ENCODE measurements at regions not wholly inside any gene's neighbourhood (a gene's known extent, or its start where the extent isn't known, plus 50 kb on each side); places are given as distances from the start of the nearest gene placed in this dataset.

- Histone ChIP-seq H3K4me1 (peaks cover 3% of the 10 kb centered on the region), H3K27me3 (peaks cover 12% of the 10 kb centered on the region), H3K9ac (ENCODE audit: low read depth in 2 of 2, low read length in 2 of 2) (no peak overlapping the region), H3K27ac (no peak overlapping the region), H3K4me3 (no peak overlapping the region), H3K36me3 (no peaks in the 10 kb centered on the region), H3K9me3 (no peaks in the 10 kb centered on the region)
- DNase-seq = peak; percentile 32
- no peak for TF ChIP-seq CTCF (IDR thresholded peaks at IDR 0.05)
- intact Hi-C loops (cut with DNase I) = no loop called here
These were observed 330.5 kb downstream of the HNRNPD start for GRCh38 chr4:82043081-82043808.

GRCh38 chr4:82042042-82042441 is 331.7 kb downstream of the HNRNPD start:
- Histone ChIP-seq H3K36me3 (no peaks in the 10 kb centered on the region), H3K4me3 (no peak overlapping the region), H3K27ac (no peak overlapping the region), H3K27me3 (peaks cover 12% of the 10 kb centered on the region), H3K4me1 (peaks cover 3% of the 10 kb centered on the region), H3K9me3 (no peaks in the 10 kb centered on the region), H3K9ac (ENCODE audit: low read depth in 2 of 2, low read length in 2 of 2) (no peak overlapping the region)
- TF ChIP-seq CTCF (IDR thresholded peaks at IDR 0.05) = no peak
- intact Hi-C loops (cut with DNase I) = no loop called here
- DNase-seq = no peak

GRCh38 chr4:82038936-82039335 is 334.9 kb downstream of the HNRNPD start:
- H3K9me3 ChIP-seq = no peaks in the 10 kb centered on the region
- intact Hi-C loops (cut with DNase I) = no loop called here
- H3K4me3 ChIP-seq = no peak overlapping the region
- no peaks in the 10 kb centered on the region for H3K36me3 ChIP-seq
- peaks cover 3% of the 10 kb centered on the region for H3K4me1 ChIP-seq
- no peak overlapping the region for H3K9ac ChIP-seq (ENCODE audit: low read depth in 2 of 2, low read length in 2 of 2)
- no peak overlapping the region for H3K27ac ChIP-seq
- no peak for TF ChIP-seq CTCF (IDR thresholded peaks at IDR 0.05)
- H3K27me3 ChIP-seq = peaks cover 7% of the 10 kb centered on the region
- DNase-seq = no peak

GRCh38 chr4:82036181-82036580 is 337.6 kb downstream of the HNRNPD start:
- intact Hi-C loops (cut with DNase I) = no loop called here
- no peak for TF ChIP-seq CTCF (IDR thresholded peaks at IDR 0.05)
- no peak overlapping the region for H3K27ac ChIP-seq
- no peaks in the 10 kb centered on the region for H3K9me3 ChIP-seq
- no peaks in the 10 kb centered on the region for H3K27me3 ChIP-seq
- no peak for DNase-seq
- H3K4me3 ChIP-seq = no peak overlapping the region
- H3K36me3 ChIP-seq = no peaks in the 10 kb centered on the region
- no peaks in the 10 kb centered on the region for H3K4me1 ChIP-seq
- H3K9ac ChIP-seq (ENCODE audit: low read depth in 2 of 2, low read length in 2 of 2) = no peak overlapping the region

- no peak overlapping the region for H3K9ac ChIP-seq (ENCODE audit: low read depth in 2 of 2, low read length in 2 of 2)
- TF ChIP-seq CTCF (IDR thresholded peaks at IDR 0.05) = no peak
- H3K4me1 ChIP-seq = no peaks in the 10 kb centered on the region
- H3K27ac ChIP-seq = no peak overlapping the region
- DNase-seq = no peak
- H3K9me3 ChIP-seq = no peaks in the 10 kb centered on the region
- H3K4me3 ChIP-seq = no peak overlapping the region
- no peaks in the 10 kb centered on the region for H3K36me3 ChIP-seq
- no peaks in the 10 kb centered on the region for H3K27me3 ChIP-seq
- intact Hi-C loops (cut with DNase I) = no loop called here
These were observed 338.9 kb downstream of the HNRNPD start for GRCh38 chr4:82034878-82035277.

Data from colonic mucosa (tissue), 4 donors.